Mesenchymal stem cell (in vitro differentiated cells and primary cell): ENCODE measurements at regions not wholly inside any gene's neighbourhood (a gene's known extent, or its start where the extent isn't known, plus 50 kb on each side); places are given as distances from the start of the nearest gene placed in this dataset. TPM values are rescaled to one million over a fixed set of nuclear protein-coding genes. Genes with fewer than 3 reads are reported as not detected.

Experiments
- DNase-seq: peaks from one replicate; pipeline ENCODE4 v3.0.0-alpha.2; 2013
- H2AFZ ChIP-seq: one replicate; pipeline ENCODE4 v1.6.1; 2013; ENCODE audit warnings: low read depth, mild to moderate bottlenecking, control low read depth, inconsistent platforms, low read length, moderate library complexity
- H2AK5ac ChIP-seq: 2 replicates; pipeline ENCODE4 v1.6.1; 2013; ENCODE audit warnings: low read length, moderate library complexity, mild to moderate bottlenecking, inconsistent platforms; ENCODE audit not compliant: severe bottlenecking
- H2BK120ac ChIP-seq: one replicate; pipeline ENCODE4 v1.6.1; 2013; ENCODE audit warnings: low read depth, mild to moderate bottlenecking, inconsistent platforms, low read length, moderate library complexity
- H2BK12ac ChIP-seq, 2 experiments: one replicate each; pipeline ENCODE4 v1.6.1; 2013; ENCODE audit warnings: inconsistent platforms in 2 of 2, low read length in 2 of 2, mild to moderate bottlenecking in 2 of 2, moderate library complexity in 2 of 2, control low read depth in 1 of 2
- H2BK15ac ChIP-seq: one replicate; pipeline ENCODE4 v1.6.1; 2013; ENCODE audit warnings: mild to moderate bottlenecking, low read depth, inconsistent platforms; ENCODE audit not compliant: poor library complexity, severe bottlenecking
- H2BK5ac ChIP-seq: 2 replicates; pipeline ENCODE4 v1.6.1; 2013; ENCODE audit warnings: low read depth, mild to moderate bottlenecking, low read length, control low read depth, inconsistent platforms; ENCODE audit not compliant: poor library complexity, severe bottlenecking
- H3K14ac ChIP-seq, 2 experiments: one replicate each; pipeline ENCODE4 v1.6.1; 2013; ENCODE audit warnings: inconsistent platforms in 2 of 2, low read length in 2 of 2, control low read depth in 1 of 2, mild to moderate bottlenecking in 1 of 2, moderate library complexity in 1 of 2
- H3K18ac ChIP-seq, 2 experiments: one replicate each; pipeline ENCODE4 v1.6.1; 2013; ENCODE audit warnings: inconsistent platforms in 2 of 2, low read length in 2 of 2, control low read depth in 1 of 2, low read depth in 1 of 2, mild to moderate bottlenecking in 1 of 2
- H3K23ac ChIP-seq, 2 experiments: one replicate each; pipeline ENCODE4 v1.6.1; 2013; ENCODE audit warnings: inconsistent platforms in 2 of 2, low read length in 2 of 2, mild to moderate bottlenecking in 2 of 2, moderate library complexity in 2 of 2, control low read depth in 1 of 2
- H3K27ac ChIP-seq: 2 replicates; pipeline ENCODE4 v1.5.1; 2013; ENCODE audit warnings: mild to moderate bottlenecking, moderate library complexity, low read length, control low read depth, inconsistent platforms; ENCODE audit not compliant: poor library complexity, severe bottlenecking
- H3K27me3 ChIP-seq, 2 experiments: 2 replicates each; pipeline versions ENCODE4 v1.6.1 to v1.7.0; 2013; ENCODE audit warnings: low read length in 2 of 2, mild to moderate bottlenecking in 2 of 2, moderate library complexity in 2 of 2, control low read depth in 1 of 2, inconsistent platforms in 1 of 2; ENCODE audit not compliant: control insufficient read depth in 1 of 2, insufficient read depth in 1 of 2
- H3K36me3 ChIP-seq, 2 experiments: 2 replicates each; pipeline versions ENCODE4 v1.6.1 to v1.7.0; 2013; ENCODE audit warnings: low read length in 2 of 2, control low read depth in 1 of 2, inconsistent platforms in 1 of 2, low read depth in 1 of 2, mild to moderate bottlenecking in 1 of 2; ENCODE audit not compliant: insufficient read depth in 2 of 2, control insufficient read depth in 1 of 2
- H3K4ac ChIP-seq, 2 experiments: one replicate each; pipeline ENCODE4 v1.6.1; 2013; ENCODE audit warnings: inconsistent platforms in 2 of 2, low read length in 2 of 2, mild to moderate bottlenecking in 2 of 2, moderate library complexity in 2 of 2, control low read depth in 1 of 2, low read depth in 1 of 2
- H3K4me1 ChIP-seq: 2 replicates; pipeline ENCODE4 v1.6.1; 2013; ENCODE audit warnings: low read depth, low read length, control low read depth; ENCODE audit not compliant: control insufficient read depth, insufficient read depth
- H3K4me2 ChIP-seq: 2 replicates; pipeline ENCODE4 v1.6.1; 2013; ENCODE audit warnings: low read length, mild to moderate bottlenecking, inconsistent platforms; ENCODE audit not compliant: poor library complexity, severe bottlenecking
- H3K4me3 ChIP-seq, 2 experiments: 2 replicates each; pipeline versions ENCODE4 v1.5.1 to v1.7.0; 2013; ENCODE audit warnings: low read length in 2 of 2, mild to moderate bottlenecking in 2 of 2, control low read depth in 1 of 2, low read depth in 1 of 2; ENCODE audit not compliant: insufficient read depth in 1 of 2
- H3K79me1 ChIP-seq: replicated peaks from 2 replicates; pipeline ENCODE4 v1.6.1; 2013; ENCODE audit warnings: mild to moderate bottlenecking, control low read depth, low read length, inconsistent platforms; ENCODE audit not compliant: poor library complexity, severe bottlenecking
- H3K9ac ChIP-seq: 2 replicates; pipeline ENCODE4 v1.7.0; 2013; ENCODE audit warnings: mild to moderate bottlenecking, low read length, moderate library complexity
- H3K9me3 ChIP-seq: 2 replicates; pipeline ENCODE4 v1.7.0; 2013; ENCODE audit warnings: mild to moderate bottlenecking, low read length; ENCODE audit not compliant: control insufficient read depth
- H4K8ac ChIP-seq: one replicate; pipeline ENCODE4 v1.6.1; 2013; ENCODE audit warnings: inconsistent platforms, mild to moderate bottlenecking, low read length, moderate library complexity
- H4K91ac ChIP-seq: one replicate; pipeline ENCODE4 v1.6.1; 2013; ENCODE audit warnings: mild to moderate bottlenecking, low read length, inconsistent platforms
- WGBS: methylation state at CpG from one replicate; pipeline ENCODE4 v1.1.7; 2013; ENCODE audit warnings: mixed read lengths; 5-methylcytosine and 5-hydroxymethylcytosine counted together
- small RNA-seq: library from polyadenylated mRNA; stranded (forward); fragments of <200 nt; extraction: miRNeasy Mini kit (QIAGEN cat#:217004); gene quantifications from one replicate; pipeline ENCODE3, GENCODE V24; 2013; ENCODE audit warnings: low read depth

DNA sequence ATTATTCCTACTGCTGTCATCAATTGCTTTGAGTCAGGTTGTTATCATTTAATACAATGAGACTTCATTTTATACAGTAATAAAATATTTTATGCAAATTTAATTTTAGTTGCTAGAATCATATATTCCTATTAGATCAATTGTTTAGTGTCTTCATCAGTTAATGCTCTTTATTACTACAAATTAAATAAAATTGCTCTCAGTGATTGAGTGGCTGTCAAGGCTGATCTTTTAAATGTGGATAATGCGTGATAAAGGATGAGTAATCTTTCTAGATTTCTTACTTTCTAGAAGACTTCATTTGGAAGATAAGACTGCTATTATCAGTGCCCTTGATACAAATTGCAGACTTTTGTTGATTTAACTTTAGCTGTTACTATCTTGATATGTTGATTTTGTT, 59.6 kb upstream of the CDH2 start:
- H2BK5ac ChIP-seq, result no peak overlapping the region
- no peak overlapping the region for H2BK15ac ChIP-seq
- no peak overlapping the region for H3K9ac ChIP-seq
- peaks cover 3% of the 10 kb centered on the region for H3K9me3 ChIP-seq
- no peak overlapping the region for H3K14ac ChIP-seq
- no peak overlapping the region for H4K91ac ChIP-seq
- no CpG with 5 or more reads among the region's 1 CpG for WGBS
- no peak overlapping the region for H3K27ac ChIP-seq
- H2AFZ ChIP-seq, result no peak overlapping the region
- no peak overlapping the region for H3K4ac ChIP-seq
- no peaks in the 10 kb centered on the region for H3K79me1 ChIP-seq
- H3K23ac ChIP-seq, result no peak overlapping the region
- no peak overlapping the region for H3K4me3 ChIP-seq
- H3K27me3 ChIP-seq, result no peaks in the 10 kb centered on the region
- no peaks in the 10 kb centered on the region for H3K36me3 ChIP-seq
- DNase-seq, result no peak
- H4K8ac ChIP-seq, result no peak overlapping the region
- no peak overlapping the region for H2BK12ac ChIP-seq
- no peak overlapping the region for H3K18ac ChIP-seq
- no peak overlapping the region for H3K4me2 ChIP-seq
- H2AK5ac ChIP-seq, result no peak overlapping the region
- H2BK120ac ChIP-seq, result no peak overlapping the region
- no peaks in the 10 kb centered on the region for H3K4me1 ChIP-seq

Small RNA genes lying in the stretch of these regions (small RNA-seq; reads per million reads assigned to genes)
- gene AC023932.1 (not detected), gene AC105245.1 (not detected), gene RNU6-408P (not detected)
